H1 (cell line): ENCODE measurements at regions not wholly inside any gene's neighbourhood (a gene's known extent, or its start where the extent isn't known, plus 50 kb on each side); places are given as distances from the start of the nearest gene placed in this dataset.

Source experiments
- CREB1 ChIP-seq: IDR thresholded peaks from 2 replicates; pipeline ENCODE4 v1.6.1; 2012; ENCODE audit warnings: inconsistent platforms
- NANOG ChIP-seq: IDR thresholded peaks from 2 replicates; pipeline ENCODE4 v1.6.1; 2011; ENCODE audit warnings: low read length, low read depth, mild to moderate bottlenecking, inconsistent platforms; ENCODE audit not compliant: insufficient read depth, poor library complexity, severe bottlenecking
- SIRT6 ChIP-seq: IDR thresholded peaks from one replicate; pipeline ENCODE4 v1.7.1; 2012; ENCODE audit warnings: low read length, inconsistent platforms
- TF ChIP-seq, protein P1 (sequence below): fragments of 300-600 bp; sonication (generic); IDR thresholded peaks from 2 replicates; pipeline ENCODE4 v1.7.1; 2012; ENCODE audit warnings: low read length, moderate library complexity, mild to moderate bottlenecking, inconsistent platforms; ENCODE audit not compliant: insufficient replicate concordance
- TF ChIP-seq, protein P2 (sequence below): IDR thresholded peaks from 2 replicates; pipeline ENCODE4 v1.6.1; 2011; ENCODE audit warnings: low read depth, mild to moderate bottlenecking, low read length; ENCODE audit not compliant: insufficient read depth

DNA sequence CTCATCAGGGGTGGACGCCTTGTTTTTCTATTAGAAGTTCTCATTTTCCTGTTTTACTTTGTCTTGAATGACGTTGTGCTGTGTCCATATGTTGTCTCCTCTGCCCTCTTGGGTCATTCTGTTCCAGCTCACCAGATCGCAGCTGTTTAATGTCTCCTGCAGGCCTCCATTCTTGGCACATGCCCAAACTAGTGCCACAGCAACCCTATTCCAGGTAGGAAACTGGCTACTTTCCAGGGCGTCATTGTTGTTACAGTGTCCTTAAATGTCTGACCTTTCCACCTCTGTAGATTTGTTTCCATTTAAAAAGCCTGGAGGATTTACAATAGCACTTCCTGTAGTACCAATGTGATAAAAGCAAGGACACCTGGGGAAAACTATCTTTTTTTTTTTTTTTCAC, 500.7 kb downstream of the METTL4 start (continued):
- TF ChIP-seq, protein P1, sequence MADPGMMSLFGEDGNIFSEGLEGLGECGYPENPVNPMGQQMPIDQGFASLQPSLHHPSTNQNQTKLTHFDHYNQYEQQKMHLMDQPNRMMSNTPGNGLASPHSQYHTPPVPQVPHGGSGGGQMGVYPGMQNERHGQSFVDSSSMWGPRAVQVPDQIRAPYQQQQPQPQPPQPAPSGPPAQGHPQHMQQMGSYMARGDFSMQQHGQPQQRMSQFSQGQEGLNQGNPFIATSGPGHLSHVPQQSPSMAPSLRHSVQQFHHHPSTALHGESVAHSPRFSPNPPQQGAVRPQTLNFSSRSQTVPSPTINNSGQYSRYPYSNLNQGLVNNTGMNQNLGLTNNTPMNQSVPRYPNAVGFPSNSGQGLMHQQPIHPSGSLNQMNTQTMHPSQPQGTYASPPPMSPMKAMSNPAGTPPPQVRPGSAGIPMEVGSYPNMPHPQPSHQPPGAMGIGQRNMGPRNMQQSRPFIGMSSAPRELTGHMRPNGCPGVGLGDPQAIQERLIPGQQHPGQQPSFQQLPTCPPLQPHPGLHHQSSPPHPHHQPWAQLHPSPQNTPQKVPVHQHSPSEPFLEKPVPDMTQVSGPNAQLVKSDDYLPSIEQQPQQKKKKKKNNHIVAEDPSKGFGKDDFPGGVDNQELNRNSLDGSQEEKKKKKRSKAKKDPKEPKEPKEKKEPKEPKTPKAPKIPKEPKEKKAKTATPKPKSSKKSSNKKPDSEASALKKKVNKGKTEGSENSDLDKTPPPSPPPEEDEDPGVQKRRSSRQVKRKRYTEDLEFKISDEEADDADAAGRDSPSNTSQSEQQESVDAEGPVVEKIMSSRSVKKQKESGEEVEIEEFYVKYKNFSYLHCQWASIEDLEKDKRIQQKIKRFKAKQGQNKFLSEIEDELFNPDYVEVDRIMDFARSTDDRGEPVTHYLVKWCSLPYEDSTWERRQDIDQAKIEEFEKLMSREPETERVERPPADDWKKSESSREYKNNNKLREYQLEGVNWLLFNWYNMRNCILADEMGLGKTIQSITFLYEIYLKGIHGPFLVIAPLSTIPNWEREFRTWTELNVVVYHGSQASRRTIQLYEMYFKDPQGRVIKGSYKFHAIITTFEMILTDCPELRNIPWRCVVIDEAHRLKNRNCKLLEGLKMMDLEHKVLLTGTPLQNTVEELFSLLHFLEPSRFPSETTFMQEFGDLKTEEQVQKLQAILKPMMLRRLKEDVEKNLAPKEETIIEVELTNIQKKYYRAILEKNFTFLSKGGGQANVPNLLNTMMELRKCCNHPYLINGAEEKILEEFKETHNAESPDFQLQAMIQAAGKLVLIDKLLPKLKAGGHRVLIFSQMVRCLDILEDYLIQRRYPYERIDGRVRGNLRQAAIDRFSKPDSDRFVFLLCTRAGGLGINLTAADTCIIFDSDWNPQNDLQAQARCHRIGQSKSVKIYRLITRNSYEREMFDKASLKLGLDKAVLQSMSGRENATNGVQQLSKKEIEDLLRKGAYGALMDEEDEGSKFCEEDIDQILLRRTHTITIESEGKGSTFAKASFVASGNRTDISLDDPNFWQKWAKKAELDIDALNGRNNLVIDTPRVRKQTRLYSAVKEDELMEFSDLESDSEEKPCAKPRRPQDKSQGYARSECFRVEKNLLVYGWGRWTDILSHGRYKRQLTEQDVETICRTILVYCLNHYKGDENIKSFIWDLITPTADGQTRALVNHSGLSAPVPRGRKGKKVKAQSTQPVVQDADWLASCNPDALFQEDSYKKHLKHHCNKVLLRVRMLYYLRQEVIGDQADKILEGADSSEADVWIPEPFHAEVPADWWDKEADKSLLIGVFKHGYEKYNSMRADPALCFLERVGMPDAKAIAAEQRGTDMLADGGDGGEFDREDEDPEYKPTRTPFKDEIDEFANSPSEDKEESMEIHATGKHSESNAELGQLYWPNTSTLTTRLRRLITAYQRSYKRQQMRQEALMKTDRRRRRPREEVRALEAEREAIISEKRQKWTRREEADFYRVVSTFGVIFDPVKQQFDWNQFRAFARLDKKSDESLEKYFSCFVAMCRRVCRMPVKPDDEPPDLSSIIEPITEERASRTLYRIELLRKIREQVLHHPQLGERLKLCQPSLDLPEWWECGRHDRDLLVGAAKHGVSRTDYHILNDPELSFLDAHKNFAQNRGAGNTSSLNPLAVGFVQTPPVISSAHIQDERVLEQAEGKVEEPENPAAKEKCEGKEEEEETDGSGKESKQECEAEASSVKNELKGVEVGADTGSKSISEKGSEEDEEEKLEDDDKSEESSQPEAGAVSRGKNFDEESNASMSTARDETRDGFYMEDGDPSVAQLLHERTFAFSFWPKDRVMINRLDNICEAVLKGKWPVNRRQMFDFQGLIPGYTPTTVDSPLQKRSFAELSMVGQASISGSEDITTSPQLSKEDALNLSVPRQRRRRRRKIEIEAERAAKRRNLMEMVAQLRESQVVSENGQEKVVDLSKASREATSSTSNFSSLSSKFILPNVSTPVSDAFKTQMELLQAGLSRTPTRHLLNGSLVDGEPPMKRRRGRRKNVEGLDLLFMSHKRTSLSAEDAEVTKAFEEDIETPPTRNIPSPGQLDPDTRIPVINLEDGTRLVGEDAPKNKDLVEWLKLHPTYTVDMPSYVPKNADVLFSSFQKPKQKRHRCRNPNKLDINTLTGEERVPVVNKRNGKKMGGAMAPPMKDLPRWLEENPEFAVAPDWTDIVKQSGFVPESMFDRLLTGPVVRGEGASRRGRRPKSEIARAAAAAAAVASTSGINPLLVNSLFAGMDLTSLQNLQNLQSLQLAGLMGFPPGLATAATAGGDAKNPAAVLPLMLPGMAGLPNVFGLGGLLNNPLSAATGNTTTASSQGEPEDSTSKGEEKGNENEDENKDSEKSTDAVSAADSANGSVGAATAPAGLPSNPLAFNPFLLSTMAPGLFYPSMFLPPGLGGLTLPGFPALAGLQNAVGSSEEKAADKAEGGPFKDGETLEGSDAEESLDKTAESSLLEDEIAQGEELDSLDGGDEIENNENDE = no peak
- TF ChIP-seq NANOG = no peak
- no peak for TF ChIP-seq CREB1
- TF ChIP-seq, protein P2, sequence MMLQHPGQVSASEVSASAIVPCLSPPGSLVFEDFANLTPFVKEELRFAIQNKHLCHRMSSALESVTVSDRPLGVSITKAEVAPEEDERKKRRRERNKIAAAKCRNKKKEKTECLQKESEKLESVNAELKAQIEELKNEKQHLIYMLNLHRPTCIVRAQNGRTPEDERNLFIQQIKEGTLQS = no peak
- no peak for TF ChIP-seq SIRT6
